NCI-H1930 (cell line): ENCODE measurements at regions not wholly inside any gene's neighbourhood (a gene's known extent, or its start where the extent isn't known, plus 50 kb on each side); places are given as distances from the start of the nearest gene placed in this dataset.

Experiments used
- DNase-seq, 2 experiments: peaks; one replicate each; lab custom pipeline; 2025; lab: John Stamatoyannopoulos, UW

DNA sequence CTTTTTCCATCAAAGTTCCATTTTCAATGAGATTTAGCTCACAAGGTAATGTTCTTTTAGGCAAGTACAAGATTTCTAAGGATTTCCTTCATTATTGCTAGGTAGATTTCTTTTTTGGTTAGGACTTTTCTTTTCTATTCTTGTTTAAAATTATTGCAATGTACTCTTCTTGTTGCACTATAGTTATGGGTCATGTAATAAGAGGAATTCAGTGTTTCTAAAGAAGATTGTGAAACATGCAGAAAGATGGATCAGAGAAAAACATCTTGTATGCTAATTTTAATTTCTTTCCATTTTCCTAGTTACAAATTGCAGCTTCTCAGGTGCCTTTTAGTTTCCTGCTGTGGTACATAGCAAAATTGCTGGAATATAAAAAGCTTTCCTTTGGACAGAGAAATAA, 56.1 kb downstream of the BTG1 start:
- no peak for DNase-seq

DNA sequence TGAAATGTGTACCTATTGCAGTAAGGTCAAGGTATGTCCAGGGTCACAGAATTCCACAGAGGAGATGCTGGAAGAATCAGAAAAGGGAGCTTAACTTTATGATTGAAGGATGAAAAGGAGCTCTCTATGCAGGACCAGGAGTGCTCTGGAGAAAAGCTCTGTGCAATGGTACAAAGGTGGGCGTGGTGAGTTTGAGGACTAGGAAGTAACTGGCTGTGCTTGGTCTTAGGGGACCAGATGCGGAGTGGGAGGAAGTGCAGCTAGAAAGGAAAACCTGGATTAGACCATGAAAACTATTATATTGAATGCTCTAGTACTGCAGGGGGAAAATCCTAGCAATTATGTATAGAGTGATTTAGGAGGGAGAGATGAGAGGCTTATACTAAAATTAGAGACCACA, 56.8 kb downstream of the BTG1 start:
- no peak for DNase-seq

DNA sequence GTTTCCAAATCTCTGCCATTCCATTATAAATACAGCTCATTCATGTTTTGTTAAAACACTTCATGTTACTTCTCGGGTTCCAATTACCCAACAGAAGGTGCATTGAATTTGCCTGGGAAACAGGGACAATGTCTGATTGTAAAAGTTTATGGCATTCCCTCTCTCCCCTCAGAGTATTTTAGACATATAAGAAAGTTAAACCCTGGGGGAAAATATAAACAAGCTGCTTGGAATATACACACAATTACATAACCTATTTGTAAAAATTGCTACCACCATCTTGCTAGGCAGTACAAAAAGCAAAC, 60.0 kb downstream of the BTG1 start:
- peak in 1 of 2 experiments; percentile 18 for DNase-seq

DNA sequence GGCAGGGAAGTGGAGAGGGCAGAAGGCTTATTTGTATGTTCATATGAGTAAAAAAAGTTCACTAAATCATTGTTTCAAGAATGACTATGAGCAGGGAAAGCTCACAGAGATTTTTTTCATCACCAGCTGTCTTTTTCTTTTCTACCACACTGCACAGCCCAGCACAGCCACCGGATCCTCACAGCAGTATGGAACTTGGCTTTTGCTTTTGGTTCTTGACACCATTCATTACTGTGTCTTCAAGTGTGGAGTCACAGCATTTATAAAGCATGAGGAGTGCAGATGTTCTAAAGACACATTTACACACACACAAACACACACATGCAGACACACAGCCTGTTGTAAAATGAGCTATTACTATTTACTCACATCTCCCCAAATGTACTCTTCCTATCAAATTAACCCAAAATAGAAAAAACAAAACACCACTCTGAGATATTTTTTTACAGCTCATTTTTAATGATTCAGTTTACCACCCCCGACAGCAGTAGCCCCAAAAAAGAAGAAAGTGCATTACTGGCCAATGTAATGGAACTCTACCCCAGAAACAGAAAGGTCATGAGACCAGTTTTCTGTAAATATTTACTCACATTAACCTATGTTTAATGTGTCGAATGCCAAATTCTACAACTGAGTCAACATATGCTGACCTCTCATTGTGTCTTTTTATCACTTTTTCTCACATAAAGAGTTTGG, 60.5 kb downstream of the BTG1 start:
- DNase-seq = no peak

DNA sequence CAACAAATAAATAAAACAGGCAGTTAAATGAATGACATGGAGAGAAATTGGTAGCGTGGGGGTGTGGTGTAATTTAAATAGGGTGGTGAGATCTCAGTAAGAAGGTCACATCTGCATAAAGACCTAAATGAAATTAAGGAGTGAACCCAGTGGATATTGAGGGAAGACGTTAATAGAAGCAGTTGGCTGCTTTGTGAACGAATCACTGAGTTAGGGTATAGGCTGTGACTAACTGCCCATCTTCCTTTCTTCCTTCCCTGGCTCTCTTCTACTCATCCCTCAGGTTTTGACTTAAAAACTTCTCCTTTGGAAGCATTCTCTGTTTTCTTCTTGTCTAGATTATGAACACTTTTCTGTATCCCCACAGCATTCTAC, 64.7 kb downstream of the BTG1 start:
- no peak for DNase-seq

DNA sequence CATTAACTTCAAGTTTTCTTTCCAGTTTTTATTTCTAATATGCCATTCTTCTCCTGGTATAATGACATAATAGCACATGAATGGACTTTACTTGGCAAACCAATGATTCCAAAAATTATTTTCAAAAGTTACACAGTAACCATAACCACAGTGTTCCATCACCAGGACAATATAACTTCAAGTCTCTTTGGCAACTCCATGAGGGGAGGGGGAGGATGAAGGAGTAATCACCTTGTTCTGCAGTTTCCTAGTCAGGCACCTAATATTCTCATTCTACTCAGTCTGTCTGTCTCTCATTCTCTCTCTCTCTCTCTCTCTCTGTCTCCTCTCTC, 66.6 kb downstream of the BTG1 start:
- no peak for DNase-seq

DNA sequence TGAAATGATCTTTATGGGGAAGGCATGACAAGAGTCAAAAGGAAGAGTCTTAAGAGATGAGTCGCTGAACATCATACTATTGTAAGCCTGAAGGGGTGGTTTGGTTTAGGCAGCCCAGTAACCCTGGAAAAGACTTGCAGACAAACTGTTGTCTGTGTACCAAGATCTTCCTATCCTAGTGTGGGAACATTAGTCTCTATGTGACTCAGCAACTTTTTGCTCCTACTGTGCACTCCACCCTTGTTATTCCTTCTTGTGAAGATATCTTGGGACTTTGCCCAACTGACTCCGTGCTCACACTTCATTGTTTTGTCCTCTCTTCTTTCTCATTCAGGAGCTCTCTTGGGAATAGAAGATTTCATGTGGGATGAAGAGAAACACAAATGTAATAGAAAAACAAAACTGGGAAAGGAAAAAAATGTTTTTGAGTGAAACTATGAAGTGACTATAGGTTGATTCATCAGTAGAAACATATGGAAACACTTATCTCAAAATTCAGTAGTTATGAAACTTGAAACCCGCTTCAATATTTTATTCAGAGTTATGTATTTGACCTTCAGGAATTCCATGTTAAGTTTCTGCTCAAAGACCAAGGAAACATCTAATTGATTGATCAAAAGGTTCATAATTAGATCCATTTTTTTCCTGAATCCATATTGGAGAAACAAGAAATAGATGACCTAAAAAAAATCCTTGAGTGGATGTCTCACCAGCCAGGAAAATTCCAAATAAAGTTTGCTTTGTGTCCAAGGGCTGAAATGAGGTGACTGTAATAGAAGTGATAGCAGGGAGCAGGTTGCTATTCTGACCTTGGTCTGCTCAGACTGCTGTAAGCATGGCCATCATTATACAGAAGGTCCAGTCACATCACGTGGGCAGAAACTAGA, 67.2 kb downstream of the BTG1 start:
- DNase-seq = no peak

DNA sequence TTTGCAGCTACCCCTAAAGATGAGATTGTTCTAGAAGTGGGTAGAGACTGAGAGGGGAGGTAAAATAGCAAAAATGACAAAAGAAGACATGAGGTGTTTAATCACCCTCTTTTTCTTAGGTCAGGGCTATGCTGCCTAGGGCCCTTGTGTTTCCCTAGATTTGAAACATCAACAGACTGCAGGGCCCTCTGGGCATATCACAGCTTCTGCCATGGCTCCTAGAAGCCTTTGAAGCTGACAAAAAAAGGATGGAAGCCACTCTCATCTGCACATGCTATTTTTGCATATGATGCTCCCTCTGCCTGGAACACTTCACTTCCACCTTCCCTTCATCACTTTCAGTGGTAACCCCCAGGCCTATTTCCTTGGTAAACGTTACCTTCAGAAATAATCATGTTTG, 68.1 kb downstream of the BTG1 start:
- DNase-seq = no peak

DNA sequence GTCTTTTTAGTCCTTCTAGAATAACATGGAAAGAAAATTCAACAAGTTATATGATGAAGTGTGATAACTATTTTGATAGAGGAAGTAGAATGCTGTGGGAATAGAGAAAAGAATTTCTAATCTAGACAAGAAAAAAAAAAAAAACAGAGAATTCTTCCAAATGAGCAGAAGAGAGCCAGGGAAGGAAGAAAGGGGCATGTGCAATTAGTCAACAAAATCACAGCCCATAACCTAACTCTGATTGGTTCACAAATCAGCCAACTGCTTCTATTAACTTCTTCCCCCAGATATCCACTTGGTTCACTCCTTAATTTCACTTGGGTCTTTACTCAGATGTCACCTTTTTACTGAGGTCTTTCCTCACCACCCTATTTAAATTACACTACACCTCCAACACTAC, 69.5 kb downstream of the BTG1 start:
- no peak for DNase-seq

DNA sequence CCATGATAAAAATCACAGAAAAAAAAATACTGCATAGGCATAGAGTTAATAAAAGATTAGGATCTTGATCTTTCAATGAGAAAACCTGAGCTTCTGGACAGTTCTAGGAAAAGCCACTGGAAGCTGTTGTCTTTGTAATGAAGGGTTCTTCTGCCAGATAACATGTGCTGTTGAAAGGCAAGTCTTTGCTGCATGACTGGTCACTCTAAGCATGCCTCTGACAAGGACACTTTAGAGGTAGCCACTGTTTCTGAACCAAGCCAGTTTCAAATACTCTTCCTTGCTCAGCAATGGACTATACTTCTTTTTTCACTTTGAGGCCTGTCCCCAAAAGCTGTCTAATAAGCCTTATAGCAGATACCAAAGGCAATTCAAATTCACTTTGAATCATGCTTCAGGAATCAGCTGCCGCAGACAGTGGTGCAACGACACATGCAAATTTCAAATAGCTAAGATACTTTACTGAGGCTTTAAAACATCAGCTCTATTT, 70.2 kb downstream of the BTG1 start:
- no peak for DNase-seq

DNA sequence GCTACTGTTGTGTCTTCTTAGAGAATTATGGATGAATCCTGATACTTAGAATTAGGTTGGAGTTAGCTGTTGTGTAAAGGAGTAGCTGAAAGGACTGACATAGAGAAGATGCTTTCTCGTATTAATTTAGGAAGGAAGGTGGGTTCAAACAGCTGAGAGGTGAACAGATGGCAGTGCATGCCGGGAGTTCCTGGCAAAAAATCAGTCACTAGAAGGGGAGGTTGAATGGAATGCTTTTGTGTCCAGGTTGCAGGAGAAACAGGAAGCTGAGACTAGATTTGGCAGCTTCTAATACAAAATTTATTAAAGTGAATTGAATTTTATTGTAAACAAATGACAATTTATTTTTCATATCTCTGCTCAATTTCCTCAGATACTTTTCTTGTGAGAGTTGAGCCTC, 70.8 kb downstream of the BTG1 start:
- DNase-seq = no peak

DNA sequence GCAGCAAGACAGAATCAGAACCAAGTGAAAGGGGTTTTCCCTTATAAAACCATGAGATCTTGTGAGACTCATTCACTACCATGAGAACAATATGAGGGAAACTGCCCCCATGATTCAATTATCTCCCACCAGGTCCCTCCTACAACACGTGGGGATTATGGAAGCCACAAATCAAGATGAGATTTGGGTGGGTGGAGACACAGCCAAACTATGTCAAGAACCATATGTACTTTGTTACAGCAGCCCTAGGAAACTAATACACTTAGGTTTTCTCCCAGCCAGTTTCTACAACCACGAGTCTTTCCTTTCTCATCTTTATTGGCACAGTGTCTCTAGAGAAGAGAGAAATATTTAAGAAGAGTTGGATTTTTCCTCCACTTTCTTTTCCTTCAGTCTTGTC, 72.6 kb downstream of the BTG1 start:
- no peak for DNase-seq

DNA sequence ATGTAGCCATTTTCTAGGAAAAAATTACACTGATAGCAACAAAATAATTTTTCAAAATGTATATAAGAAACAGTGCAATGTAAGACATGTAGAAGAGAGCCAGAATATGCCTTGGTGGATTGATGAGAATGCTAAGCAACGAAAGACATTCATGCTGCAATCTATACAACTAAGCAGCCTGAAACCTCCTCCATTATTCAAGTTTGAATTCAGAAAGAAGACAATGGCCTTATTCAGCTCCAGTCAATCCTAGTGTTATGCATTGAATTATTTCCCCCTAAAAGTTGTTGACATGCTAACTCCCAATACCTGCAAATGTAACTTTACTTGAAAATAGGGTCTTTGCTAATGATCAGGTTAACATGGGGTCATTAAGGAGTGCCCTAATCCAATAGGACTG, 73.5 kb downstream of the BTG1 start:
- no peak for DNase-seq

DNA sequence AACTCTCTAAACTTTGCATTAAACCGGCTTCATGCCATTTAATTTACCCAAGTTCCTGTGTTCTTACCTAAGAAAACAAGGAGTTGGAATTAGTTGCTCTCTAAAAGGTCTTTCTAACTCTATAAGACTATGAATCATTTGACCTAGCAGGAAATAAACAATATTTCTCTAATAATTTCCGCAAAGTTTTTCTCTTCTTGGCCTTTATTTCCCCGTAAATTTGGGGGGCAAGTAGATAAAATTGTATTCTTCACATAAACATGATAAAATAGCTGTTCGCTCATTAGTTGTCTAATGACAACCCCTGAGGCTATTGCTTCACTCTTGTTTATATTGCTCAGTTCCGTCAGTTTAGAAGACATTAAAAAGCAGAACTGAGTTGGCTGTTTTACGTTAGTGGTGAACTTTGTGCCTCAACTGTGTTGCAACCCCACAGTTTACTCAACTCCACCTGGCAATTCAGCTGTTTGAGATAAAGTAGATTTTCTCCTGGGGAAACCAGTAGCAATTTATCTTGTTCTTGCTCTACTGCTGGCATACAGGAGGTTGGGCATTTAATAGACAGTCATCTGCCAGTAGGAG, 74.7 kb downstream of the BTG1 start:
- DNase-seq = no peak

DNA sequence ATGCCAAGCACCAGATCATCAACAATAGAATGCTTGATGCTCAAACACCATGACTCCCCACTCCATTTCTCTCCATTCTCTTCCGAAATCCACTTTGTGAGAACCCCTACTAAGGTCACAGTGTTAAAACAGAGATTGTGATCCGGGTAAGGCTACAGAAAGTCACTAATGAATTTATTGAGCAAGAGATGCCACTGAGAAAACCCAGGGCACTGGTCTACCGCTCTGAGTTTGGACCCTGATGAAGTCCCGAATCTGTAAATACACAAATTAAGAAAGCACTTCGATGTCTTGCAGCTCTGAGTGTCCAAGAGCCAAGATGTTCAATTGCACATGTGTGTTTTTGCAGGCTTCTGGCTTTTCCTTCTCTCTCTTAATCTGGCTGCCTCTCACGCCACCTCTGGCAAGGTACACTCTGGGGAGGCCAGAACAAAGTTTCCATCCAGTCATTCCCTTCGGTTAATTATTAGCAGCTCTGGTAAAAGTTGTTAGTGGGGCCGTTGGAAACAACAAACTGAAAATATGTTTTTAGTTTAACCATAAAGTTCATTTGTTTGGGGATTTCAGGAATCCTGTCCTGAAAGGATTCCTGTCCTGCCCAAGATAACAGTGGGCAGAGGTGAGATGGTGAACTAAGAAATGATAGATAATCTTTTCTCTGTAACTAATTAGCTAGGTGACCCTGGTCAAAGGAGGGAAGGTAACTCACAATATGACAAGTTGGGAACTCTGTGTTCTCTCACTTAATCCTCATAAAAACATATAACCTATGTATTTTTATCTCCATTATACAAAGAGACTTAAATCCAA, 75.4 kb downstream of the BTG1 start:
- DNase-seq = no peak

DNA sequence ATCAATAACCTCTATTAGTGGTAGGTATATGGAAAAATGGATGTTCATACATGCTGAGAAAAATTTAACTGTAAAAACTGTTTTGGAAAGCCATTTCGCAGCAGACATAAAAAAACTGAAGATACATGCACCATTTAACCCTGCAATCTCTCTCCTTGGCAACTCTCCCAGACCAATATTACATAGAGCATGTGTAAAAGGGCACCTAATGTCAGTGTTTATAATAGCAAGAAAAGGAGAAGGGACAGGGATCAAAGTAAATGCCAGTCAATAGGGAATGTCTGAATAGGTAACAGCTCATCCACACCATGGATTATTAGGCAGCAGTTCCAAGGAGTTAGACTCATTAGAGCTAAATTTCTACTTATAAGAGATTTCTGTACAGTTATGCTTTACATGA, 77.2 kb downstream of the BTG1 start:
- DNase-seq = peak in 1 of 2 experiments; percentile 50

DNA sequence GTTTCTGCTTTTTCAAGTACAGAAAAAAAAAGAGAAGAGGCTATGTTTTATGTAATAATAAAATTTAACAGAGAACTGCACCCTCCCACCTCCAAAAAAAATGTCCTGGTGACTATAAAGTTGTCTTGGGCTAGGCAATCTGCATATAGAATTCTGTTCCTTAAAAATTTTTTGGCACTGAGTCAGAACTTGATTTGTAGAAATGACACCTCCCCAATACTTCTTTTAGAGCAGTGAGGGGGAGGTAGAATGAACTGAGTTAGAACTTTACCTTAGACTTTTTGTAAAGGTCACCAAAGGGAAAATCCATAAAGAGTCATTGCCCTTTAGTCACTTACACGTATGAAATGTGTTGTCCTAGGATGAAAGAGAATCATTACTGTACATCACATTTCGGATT, 80.0 kb downstream of the BTG1 start:
- no peak for DNase-seq

DNA sequence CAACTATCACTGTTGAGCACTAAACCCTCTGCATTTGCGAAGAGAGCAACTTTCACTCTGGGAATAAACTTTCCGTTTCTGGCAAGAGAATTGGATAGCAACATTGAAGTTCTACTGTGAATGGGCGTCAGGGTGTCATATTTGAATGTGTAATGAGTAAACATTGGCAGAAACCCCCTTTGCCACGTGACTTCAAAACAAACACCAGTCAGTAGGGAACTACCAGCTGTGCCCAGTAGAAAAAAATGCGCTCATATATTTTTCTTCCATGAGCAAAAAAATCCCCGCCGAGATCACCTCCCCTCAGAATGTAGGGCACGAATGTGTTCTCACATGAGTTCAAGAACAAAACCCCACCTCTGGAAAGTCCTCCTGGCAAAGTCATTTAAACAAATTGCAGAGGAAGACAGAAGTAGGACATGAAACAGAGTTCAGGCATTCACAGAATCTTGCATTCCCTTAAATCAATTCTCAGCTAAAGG, 80.6 kb downstream of the BTG1 start:
- no peak for DNase-seq

DNA sequence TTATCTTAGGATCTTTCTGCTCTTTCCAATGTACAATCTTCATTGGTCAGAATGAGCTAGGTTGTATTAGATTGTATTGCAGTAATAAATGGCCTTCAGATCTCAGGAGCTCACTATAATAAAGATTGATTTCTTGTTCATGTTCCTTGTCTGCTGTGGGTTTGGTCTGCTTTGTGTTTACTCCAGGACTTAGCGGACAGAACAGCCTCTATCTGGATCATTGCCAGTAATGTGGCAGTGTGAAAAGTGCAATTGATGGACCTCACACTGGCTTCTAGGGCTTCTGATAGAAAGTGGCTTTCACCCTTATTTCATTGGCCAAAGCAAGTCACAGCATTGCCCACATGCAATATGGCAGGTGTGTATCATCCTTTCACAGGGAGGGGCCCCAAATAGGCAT, 81.2 kb downstream of the BTG1 start:
- no peak for DNase-seq

DNA sequence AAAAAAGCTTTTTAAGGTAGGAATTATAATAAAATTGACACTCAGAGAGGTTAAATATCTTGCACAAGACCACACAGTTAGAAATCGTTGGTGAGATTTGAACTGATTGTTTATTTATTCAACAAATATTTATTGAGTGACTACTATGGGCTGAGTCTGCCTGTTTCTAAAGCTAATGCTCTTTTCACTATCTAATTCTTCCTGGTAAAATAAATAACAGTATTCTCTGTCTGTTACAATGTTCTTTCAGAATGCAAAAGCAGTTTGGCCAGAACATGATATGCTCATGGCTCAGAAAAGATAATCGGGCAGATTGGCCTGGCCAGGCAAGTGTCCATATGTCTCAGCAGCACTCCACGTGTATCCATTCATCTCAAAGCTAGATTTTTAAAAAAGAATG, 82.0 kb downstream of the BTG1 start:
- DNase-seq = no peak

DNA sequence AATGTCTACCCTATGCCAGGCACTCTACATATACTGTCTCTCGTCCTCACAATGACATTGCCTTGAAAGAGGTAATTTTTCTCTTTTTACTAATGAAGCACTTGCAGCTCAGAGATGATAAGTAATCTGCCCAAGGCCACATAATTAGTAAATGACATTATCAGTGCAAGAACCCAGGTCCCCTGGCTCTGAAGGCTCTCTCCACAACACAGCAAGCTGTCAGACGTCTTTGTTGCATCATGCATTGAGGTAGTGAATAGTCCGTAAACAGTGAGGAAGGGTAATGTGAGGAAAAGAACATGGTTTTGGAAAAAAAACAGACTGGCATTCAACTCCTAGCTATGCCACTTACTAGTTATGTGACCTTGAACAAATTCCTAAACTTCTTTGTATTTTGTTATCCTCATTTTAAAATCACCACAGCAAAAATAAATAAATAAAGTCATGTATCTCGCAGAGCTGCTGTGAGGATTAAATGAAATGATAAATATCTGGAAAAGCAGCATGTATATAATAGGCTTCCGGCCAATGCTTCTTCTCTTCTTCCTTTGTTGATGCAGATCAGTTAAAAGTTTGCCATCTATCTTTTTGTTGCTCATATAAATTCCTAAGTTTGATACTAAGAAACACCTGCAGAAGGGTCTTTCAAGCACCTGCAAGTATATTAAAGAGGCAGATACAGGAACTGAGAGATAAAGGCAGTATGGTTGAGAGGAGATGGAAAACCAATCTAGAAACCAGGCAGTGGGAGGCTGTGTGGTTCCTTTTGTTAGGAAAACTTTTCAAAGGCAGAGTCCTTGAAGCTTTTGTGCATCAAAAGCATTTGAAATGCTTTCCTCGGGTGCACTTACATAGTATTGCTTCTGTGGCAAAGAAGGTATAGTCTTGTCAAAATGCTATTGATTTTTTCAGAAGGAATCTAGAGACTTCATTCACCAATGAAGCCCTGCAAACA, 82.8 kb downstream of the BTG1 start:
- no peak for DNase-seq
